Urinary bladder (tissue), 3 donors: ENCODE measurements at regions not wholly inside any gene's neighbourhood (a gene's known extent, or its start where the extent isn't known, plus 50 kb on each side); places are given as distances from the start of the nearest gene placed in this dataset.

Experiments used
- DNase-seq: peaks from one replicate; pipeline ENCODE4 v3.0.0-alpha.2; 2015; ENCODE audit errors: extremely low spot score
- H3K27ac ChIP-seq: one replicate; pipeline ENCODE4 v1.5.1; 2013; ENCODE audit warnings: low read depth, mild to moderate bottlenecking, moderate library complexity
- H3K36me3 ChIP-seq: one replicate; pipeline ENCODE4 v1.6.1; 2013; ENCODE audit warnings: mild to moderate bottlenecking, moderate library complexity; ENCODE audit not compliant: insufficient read depth
- H3K4me1 ChIP-seq: one replicate; pipeline ENCODE4 v1.6.1; 2013; ENCODE audit warnings: mild to moderate bottlenecking, moderate library complexity; ENCODE audit not compliant: insufficient read depth
- H3K4me3 ChIP-seq: one replicate; pipeline ENCODE4 v1.5.1; 2013; ENCODE audit warnings: low read depth, low read length
- WGBS: extraction: QIAGEN DNeasy Blood & Tissue Kit; methylation state at CpG from one replicate; pipeline ENCODE4 v1.1.7; 2013; 5-methylcytosine and 5-hydroxymethylcytosine counted together
- donor health status: healthy with polysubstance abuse.
- donor health status: healthy.

GRCh38 chr13:22332416-22332815 is 661.5 kb downstream of the FGF9 start:
- no peaks in the 10 kb centered on the region for H3K36me3 ChIP-seq
- 91% methylated on average over 7 of the region's 7 CpGs for WGBS
- no peak for DNase-seq
- no peak overlapping the region for H3K4me3 ChIP-seq
- H3K27ac ChIP-seq = no peak overlapping the region
- H3K4me1 ChIP-seq = no peaks in the 10 kb centered on the region

DNA sequence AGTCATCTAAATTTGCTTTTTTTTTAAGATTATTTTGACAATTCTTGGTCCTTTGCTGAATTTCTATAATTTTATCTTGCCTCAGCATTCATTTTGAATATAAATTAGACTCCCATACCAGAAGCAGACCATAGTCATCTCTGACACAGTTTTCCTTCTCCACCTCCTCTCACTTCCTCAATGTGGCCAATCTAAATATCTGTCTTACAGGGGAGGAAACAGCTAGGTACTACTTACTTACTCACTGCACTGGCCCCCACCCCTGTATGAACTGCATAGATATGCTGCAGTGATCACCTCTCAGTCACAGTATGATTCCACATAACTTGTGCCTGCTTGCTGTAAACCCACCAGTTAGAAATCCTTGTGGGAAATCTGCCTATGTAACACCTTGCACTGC is 665.6 kb downstream of the FGF9 start:
- Histone ChIP-seq H3K4me1 (no peaks in the 10 kb centered on the region), H3K36me3 (no peaks in the 10 kb centered on the region), H3K4me3 (no peak overlapping the region), H3K27ac (no peak overlapping the region)
- DNase-seq = no peak

DNA sequence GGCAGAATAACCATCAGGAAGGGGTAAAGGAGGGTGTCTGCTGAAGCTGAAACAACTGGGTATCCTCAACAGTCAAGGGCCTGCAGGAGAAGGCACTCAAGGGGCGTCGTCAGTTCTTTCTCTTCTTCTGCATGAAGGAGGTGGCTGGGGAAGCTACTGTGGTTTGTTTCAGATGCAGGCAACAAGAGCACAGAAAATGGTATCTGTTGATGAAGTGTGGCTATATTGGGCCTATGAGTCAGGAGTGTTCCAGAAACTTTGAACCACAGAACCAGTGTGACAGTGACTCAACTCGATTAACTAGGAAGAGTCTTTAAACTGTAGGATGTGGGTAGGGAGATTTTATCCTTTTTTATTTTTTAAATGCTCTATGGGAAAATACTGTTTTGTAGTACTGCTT is 686.3 kb downstream of the FGF9 start:
- Histone ChIP-seq H3K36me3 (no peaks in the 10 kb centered on the region), H3K27ac (no peak overlapping the region), H3K4me3 (no peak overlapping the region), H3K4me1 (no peaks in the 10 kb centered on the region)
- WGBS = 93% methylated on average over 3 of the region's 3 CpGs
- no peak for DNase-seq

- no peak for DNase-seq
These were observed 698.2 kb downstream of the FGF9 start for GRCh38 chr13:22369090-22369489.

GRCh38 chr13:22369840-22370239 is 699.0 kb downstream of the FGF9 start:
- Histone ChIP-seq H3K4me3 (no peak overlapping the region), H3K4me1 (no peaks in the 10 kb centered on the region), H3K36me3 (no peaks in the 10 kb centered on the region), H3K27ac (no peak overlapping the region)
- no peak for DNase-seq

More at GRCh38 chr13:22369090-22369489, 698.2 kb downstream of the FGF9 start:
- Histone ChIP-seq H3K36me3 (no peaks in the 10 kb centered on the region), H3K4me1 (no peaks in the 10 kb centered on the region), H3K27ac (no peak overlapping the region), H3K4me3 (no peak overlapping the region)
- WGBS = 89% methylated on average over 2 of the region's 2 CpGs

DNA sequence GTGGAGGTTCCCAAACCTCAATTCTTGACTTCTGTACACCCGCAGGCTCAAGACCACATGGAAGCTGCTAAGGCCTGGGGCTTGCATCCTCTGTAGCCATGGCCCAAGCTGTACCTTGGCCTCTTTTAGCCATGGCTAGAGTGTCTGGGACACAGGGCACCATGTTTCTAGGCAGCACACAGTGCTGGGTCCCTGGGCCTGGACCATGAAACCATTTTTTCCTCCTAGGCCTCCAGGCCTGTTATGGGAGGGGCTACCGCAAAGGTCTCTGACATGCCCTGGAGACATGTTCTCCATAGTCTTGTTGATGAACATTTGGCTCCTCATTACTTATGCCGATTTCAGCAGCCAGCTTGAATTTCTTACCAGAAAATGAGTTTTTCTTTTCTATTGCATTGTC is 701.4 kb downstream of the FGF9 start:
- no peaks in the 10 kb centered on the region for H3K4me1 ChIP-seq
- no peak overlapping the region for H3K27ac ChIP-seq
- 98% methylated on average over 3 of the region's 3 CpGs for WGBS
- no peaks in the 10 kb centered on the region for H3K36me3 ChIP-seq
- no peak for DNase-seq
- no peak overlapping the region for H3K4me3 ChIP-seq

- DNase-seq = no peak
- Histone ChIP-seq H3K36me3 (no peaks in the 10 kb centered on the region), H3K27ac (no peak overlapping the region), H3K4me3 (no peak overlapping the region), H3K4me1 (no peaks in the 10 kb centered on the region)
- WGBS = 88% methylated on average over 2 of the region's 2 CpGs
These were observed 704.3 kb downstream of the FGF9 start for GRCh38 chr13:22375151-22375550.

DNA sequence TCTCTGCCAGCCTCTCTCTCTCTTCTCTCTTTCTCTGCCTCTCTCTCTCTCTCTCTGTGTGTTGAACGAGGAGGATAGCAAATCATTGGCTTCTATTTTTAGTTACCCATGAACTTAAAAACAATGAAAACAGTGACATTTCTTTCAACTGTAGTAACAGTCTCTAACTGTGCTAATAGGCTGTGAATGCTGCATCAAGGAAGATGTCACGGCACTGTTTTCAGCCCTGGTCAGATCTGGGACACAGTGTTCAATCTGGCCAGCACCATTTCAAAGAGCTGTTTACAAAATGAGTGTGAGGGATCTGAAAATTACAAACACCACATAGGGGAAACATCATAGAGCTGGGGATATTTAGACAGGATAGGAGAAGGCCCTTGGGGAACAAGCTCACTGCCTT is 717.0 kb downstream of the FGF9 start:
- 48% methylated on average over 2 of the region's 2 CpGs for WGBS
- H3K36me3 ChIP-seq = no peaks in the 10 kb centered on the region
- H3K27ac ChIP-seq = no peak overlapping the region
- no peaks in the 10 kb centered on the region for H3K4me1 ChIP-seq
- DNase-seq = no peak
- no peak overlapping the region for H3K4me3 ChIP-seq

DNA sequence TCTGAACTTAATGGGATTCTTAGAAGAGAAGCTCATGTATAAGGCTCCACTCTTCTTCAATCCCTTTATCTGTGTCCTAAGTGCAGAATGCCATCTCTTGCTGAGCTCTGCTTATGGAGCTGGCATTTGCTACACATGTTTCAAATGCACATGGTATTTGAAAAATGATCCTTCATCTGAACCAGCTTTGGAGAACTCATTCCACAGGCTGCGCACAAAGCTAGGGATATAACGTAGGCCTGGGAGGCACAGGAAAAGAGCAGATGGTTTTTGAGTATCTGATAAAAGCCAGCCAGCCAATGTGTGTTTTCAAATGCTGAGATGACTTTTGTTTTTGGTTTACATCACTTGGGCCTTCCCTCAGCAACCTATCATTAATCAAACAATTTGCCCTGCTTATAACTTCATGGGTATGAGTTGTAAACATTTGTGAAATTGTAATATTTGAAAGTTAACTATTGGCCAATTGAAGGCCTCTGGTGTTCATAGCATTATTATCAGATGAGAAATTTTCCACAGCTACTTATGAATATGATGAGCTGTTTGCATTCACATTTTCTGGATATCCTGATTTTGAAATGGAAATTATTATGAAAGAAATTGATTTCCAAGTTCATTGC is 729.0 kb downstream of the FGF9 start:
- Histone ChIP-seq H3K4me1 (no peaks in the 10 kb centered on the region), H3K4me3 (no peak overlapping the region), H3K36me3 (no peaks in the 10 kb centered on the region), H3K27ac (no peak overlapping the region)
- 74% methylated on average over 2 of the region's 2 CpGs for WGBS
- DNase-seq = no peak

- Histone ChIP-seq H3K27ac (no peak overlapping the region), H3K36me3 (no peaks in the 10 kb centered on the region), H3K4me1 (no peaks in the 10 kb centered on the region), H3K4me3 (no peak overlapping the region)
- no peak for DNase-seq
- WGBS = 90% methylated on average over 4 of the region's 4 CpGs
These were observed 731.8 kb downstream of the FGF9 start for GRCh38 chr13:22402682-22403081.

DNA sequence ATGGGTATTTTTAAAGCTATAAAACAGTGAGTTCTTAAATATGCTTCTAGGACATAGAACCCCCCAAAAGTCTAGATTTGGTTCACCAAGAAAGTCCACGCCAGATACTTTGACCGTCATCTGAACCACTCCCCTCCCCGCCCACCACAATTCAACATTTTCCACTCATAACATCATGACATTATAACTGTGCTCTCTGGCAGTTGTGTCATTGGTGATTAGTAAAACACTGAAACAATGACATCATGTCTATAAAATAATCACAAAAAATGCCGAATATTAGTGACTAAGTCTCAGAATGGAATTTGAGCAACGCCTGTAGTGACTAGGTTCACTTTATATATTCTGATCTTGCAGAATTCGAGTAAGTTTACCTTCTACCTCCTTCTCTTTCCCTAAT is 732.3 kb downstream of the FGF9 start:
- Histone ChIP-seq H3K4me3 (no peak overlapping the region), H3K36me3 (no peaks in the 10 kb centered on the region), H3K27ac (no peak overlapping the region), H3K4me1 (no peaks in the 10 kb centered on the region)
- 81% methylated on average over 6 of the region's 6 CpGs for WGBS
- no peak for DNase-seq

GRCh38 chr13:22405891-22406290 is 735.0 kb downstream of the FGF9 start:
- 92% methylated on average over 1 of the region's 1 CpG for WGBS
- DNase-seq = no peak
- H3K27ac ChIP-seq = no peak overlapping the region
- no peak overlapping the region for H3K4me3 ChIP-seq
- H3K36me3 ChIP-seq = no peaks in the 10 kb centered on the region
- no peaks in the 10 kb centered on the region for H3K4me1 ChIP-seq

DNA sequence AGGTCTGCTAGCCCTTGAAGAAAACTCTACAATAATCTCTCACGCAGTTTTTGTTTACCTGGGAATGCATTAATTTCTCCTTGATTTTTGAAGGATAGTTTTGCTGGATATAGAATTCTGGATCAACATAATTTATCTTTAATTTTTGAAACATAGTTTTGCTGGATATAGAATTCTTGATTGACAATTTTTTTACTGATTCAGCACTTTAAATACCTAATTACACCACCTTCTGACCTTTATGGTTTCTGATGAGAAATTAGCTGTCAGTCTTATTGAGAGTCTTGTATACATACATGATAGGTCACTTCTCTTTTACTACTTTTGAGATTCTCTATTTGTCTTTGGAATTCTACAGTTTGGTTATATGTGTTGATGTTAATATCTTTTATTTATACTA is 741.6 kb downstream of the FGF9 start:
- 92% methylated on average over 1 of the region's 1 CpG for WGBS
- no peaks in the 10 kb centered on the region for H3K36me3 ChIP-seq
- no peaks in the 10 kb centered on the region for H3K4me1 ChIP-seq
- no peak for DNase-seq
- no peak overlapping the region for H3K27ac ChIP-seq
- no peak overlapping the region for H3K4me3 ChIP-seq

DNA sequence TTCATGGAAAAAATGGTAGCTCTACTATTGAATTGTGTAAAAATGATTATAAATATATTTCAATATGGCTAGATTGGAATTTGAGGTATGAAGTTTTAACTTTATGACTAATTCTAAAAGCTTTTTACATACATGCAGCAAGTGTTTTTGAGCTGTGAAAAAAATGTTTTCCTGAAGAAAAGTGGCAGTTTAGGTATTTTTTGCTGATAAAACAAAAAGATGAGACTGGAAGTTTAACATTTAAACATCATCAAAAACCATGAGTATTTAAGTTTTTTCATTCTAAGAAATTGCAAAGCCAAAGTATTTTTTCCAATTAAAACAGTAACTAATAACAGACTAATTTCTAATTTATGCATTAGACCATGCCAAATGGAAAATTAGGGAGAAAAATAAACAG is 751.1 kb downstream of the FGF9 start:
- DNase-seq = no peak

GRCh38 chr13:22422712-22423111 is 751.8 kb downstream of the FGF9 start:
- no peak for DNase-seq
- Histone ChIP-seq H3K4me3 (no peak overlapping the region), H3K27ac (no peak overlapping the region), H3K4me1 (no peaks in the 10 kb centered on the region), H3K36me3 (no peaks in the 10 kb centered on the region)
- WGBS = 73% methylated on average over 7 of the region's 7 CpGs

More for the DNA sequence above, 751.1 kb downstream of the FGF9 start:
- H3K4me3 ChIP-seq = no peak overlapping the region
- H3K36me3 ChIP-seq = no peaks in the 10 kb centered on the region
- no peaks in the 10 kb centered on the region for H3K4me1 ChIP-seq
- H3K27ac ChIP-seq = no peak overlapping the region
